BJ (cell line): ENCODE measurements at regions not wholly inside any gene's neighbourhood (a gene's known extent, or its start where the extent isn't known, plus 50 kb on each side); places are given as distances from the start of the nearest gene placed in this dataset.
"Not testable (repeated sequence)": the region's sequence is repeated elsewhere in the genome, so short reads cannot be mapped to it uniquely, and the experiment has no call there.

Experiments
- CTCF ChIA-PET: fragments of 350-600 bp; formaldehyde crosslinking; extraction: SDS; loops from one replicate; lab custom pipeline; 2021; ENCODE audit warnings: antibody characterized with exemption, inconsistent platforms; lab: Yijun Ruan, JAX
- POLR2A ChIA-PET: fragments of 300-600 bp; sonication (Branson Sonifier 250); formaldehyde crosslinking; extraction: SDS; loops from one replicate; lab custom pipeline; 2021; ENCODE audit warnings: antibody characterized with exemption; lab: Charles Lee
- DNase-seq: peaks from one replicate; pipeline ENCODE4 v3.0.0-alpha.2; 2011; ENCODE audit warnings: low read depth
- H3K27me3 ChIP-seq: 2 replicates; pipeline ENCODE4 v1.6.0; 2011; ENCODE audit warnings: low read length; ENCODE audit not compliant: control insufficient read depth, insufficient read depth
- H3K36me3 ChIP-seq: 2 replicates; pipeline ENCODE4 v1.5.1; 2011; ENCODE audit warnings: low read length; ENCODE audit not compliant: control insufficient read depth, insufficient read depth
- H3K4me3 ChIP-seq: 2 replicates; pipeline ENCODE4 v1.5.1; 2011; ENCODE audit warnings: low read depth, mild to moderate bottlenecking, control low read depth, low read length
- TF ChIP-seq, protein P1 (sequence below): IDR thresholded peaks from 2 replicates; pipeline ENCODE4 v1.5.1; 2011; ENCODE audit warnings: low read depth, mild to moderate bottlenecking, control low read depth, inconsistent platforms, low read length, moderate library complexity; ENCODE audit not compliant: insufficient read depth

DNA sequence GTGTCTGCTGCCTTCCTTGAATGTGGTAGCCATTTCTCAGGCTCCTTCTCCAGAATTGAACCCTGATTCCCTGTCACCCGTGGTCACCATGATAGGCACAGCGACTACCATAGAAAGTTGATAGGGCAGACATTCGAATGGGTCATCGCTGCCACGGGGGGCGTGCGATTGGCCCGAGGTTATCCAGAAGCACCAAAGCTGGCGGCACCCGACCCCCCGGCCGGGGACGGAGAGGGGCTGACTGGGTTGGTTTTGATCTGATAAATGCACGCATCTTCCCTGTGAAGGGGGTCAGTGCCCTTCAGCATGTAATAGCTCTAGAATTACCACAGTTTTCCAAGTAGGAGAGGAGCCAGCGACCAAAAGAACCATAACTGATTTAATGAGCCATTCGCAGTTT is 94.0 kb upstream of the ANKRD30BL start:
- DNase-seq: no peak
- H3K36me3 ChIP-seq: no peaks in the 10 kb centered on the region
- TF ChIP-seq, protein P1, sequence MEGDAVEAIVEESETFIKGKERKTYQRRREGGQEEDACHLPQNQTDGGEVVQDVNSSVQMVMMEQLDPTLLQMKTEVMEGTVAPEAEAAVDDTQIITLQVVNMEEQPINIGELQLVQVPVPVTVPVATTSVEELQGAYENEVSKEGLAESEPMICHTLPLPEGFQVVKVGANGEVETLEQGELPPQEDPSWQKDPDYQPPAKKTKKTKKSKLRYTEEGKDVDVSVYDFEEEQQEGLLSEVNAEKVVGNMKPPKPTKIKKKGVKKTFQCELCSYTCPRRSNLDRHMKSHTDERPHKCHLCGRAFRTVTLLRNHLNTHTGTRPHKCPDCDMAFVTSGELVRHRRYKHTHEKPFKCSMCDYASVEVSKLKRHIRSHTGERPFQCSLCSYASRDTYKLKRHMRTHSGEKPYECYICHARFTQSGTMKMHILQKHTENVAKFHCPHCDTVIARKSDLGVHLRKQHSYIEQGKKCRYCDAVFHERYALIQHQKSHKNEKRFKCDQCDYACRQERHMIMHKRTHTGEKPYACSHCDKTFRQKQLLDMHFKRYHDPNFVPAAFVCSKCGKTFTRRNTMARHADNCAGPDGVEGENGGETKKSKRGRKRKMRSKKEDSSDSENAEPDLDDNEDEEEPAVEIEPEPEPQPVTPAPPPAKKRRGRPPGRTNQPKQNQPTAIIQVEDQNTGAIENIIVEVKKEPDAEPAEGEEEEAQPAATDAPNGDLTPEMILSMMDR: no peak
- H3K27me3 ChIP-seq: no peaks in the 10 kb centered on the region
- ChIA-PET POLR2A (no interaction called here), CTCF (no interaction called here)
- H3K4me3 ChIP-seq: no peak overlapping the region

DNA sequence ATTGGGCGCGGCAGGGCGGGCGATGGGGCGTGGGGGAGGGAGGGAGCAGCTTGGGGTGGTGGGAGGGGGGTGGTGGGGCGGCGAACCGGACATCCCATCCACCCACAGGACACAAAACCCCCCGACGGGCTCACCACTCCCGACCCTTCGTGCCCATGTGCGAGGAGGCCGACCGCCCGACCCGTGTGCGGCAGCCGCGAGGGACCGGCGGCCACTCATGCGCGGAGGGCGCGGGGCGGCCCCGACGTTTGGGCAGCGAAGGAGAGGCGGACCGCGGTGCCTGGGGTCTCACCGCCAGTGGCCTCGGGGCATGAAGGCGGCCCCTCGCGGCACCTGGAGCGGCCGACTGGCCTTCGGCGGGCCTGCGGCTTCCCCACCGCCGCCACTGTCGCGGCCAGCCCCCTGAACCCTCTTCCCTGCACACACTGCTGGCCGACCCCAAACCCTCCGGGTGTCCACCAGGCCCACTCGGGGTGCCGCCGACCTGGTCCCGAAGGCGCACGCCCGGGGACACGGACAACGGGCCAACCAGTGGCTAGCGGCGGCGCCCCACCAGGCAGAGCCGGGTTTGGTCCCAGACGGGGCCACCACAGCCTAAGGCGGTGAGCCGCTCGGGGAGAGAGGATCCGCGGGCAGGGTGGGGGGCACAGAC is 94.6 kb upstream of the ANKRD30BL start:
- no peaks in the 10 kb centered on the region for H3K36me3 ChIP-seq
- POLR2A ChIA-PET: no interaction called here
- DNase-seq: no peak
- CTCF ChIA-PET: no interaction called here
- TF ChIP-seq, protein P1: no peak
- no peaks in the 10 kb centered on the region for H3K27me3 ChIP-seq
- no peak overlapping the region for H3K4me3 ChIP-seq

DNA sequence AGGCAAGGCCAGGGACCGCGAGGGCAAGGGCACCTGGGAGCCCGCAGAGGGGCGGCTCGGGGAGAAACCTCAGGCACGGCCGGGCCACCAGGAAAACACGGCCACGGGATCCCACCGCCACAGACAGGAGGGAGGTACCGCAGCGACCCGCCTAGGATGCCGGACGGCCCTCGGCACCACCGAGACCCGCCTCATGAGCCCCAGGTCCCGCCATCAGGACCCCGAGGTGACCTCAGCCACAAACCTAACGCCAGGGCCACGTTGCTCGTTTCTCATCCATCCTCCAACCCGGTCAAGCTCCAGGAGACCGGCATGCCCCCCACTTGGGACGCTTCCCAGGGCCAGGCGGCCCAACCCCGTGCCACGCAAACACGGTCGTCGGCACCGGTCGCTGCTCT is 95.2 kb upstream of the ANKRD30BL start:
- H3K27me3 ChIP-seq, H3K4me3 ChIP-seq, POLR2A ChIA-PET, CTCF ChIA-PET, DNase-seq, H3K36me3 ChIP-seq: not testable (repeated sequence)

DNA sequence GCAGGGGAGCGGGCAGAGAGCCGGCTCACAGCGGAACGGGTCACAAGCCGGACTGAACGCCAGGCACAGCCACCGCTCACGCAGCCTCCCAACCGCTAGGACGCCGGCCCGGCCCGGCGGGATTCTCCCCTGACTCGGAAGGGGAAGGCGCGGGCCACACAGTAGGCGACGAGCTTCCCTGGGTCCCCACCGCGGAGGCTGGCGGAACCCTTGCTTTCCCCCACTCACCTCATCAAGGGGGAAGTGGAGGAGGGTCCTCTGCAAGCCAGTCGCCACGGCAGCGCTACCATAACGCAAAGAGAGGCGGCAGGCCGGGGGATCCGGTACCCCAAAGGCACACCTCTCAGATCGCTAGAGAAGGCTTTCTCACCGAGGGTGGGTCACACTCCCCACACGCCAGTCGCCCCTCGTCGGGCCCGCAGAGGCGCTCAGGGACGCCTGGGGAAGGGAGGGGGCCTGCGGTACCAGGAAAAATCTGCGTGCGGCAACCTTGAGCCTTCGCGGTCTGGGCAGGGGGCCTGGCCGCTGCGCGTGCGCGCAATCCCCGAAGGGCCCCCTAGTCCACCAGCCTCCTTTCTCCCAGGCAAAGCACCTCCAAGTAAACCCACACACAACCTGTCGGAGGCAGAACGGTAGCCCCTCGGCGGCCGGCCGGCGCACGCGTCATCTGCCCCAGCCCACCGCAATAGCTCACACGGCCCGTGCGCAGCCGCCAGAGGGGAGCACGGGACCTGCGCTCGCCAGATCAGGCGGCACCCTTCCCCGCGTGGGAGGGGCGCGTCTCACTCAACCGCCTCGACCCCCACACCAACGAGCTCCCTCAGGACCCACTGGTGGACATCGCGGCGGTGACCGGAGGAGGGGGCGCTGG is 95.8 kb upstream of the ANKRD30BL start:
- CTCF ChIA-PET, POLR2A ChIA-PET, H3K27me3 ChIP-seq, H3K36me3 ChIP-seq, DNase-seq, H3K4me3 ChIP-seq: not testable (repeated sequence)

DNA sequence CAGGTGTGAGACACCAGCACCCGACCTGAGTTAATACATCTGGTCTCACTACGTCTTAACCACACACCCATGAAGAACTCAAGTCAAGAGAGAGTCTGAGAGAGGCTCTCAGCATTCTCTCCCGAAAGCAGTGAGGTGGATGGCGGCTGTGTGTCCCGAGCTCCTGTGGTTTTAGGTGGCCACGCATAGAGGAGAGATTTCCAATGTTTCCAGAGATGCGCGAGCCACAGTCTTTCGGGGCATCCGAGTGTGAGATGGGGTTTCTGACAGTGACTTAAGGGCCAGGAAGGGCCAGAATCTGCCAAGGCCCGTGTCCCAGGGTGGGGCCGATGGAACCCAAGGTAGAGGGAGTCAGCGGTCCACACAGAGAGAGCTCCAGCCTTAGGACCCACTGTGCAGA is 97.5 kb upstream of the ANKRD30BL start:
- H3K27me3 ChIP-seq, H3K4me3 ChIP-seq, CTCF ChIA-PET, DNase-seq, POLR2A ChIA-PET, H3K36me3 ChIP-seq: not testable (repeated sequence)

DNA sequence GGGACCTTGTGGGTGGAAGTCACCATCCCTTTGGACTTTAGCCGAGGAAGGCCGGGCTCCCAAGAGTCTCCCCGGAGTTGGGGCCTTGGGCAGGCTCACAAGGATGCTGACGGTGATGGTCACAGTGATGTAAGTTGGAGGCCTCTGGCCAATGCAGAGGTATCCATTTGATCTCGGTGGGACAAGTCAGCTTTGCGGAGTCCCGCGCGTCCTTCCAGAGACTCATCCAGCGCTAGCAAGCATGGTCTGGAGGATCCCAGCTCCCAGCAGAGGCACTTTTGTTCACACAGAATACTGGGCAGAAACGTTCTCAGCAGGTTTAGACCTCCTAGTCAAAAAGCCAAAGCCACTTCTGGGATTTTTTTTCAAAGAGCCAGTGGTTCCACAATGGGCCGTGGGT is 103.8 kb upstream of the ANKRD30BL start:
- DNase-seq, H3K36me3 ChIP-seq, CTCF ChIA-PET, H3K4me3 ChIP-seq, POLR2A ChIA-PET, H3K27me3 ChIP-seq: not testable (repeated sequence)

DNA sequence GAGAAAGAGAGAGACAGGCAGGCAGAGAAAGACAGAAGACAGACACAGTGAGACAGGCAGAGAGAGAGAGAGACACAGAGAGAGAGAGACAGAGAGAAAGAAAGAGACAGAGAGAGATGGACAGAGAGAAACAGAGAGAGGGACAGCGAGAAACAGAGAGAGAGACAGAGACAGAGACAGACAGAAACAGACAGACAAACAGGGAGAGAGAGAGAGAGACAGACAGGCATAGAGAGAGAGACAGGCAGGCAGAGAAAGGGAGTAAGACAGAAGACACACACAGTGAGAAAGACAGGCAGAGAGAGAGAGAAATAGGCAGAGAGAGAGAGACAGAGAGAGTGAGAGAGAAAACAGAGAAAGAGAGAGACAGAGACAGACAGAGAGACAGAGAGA is 105.3 kb upstream of the ANKRD30BL start:
- Histone ChIP-seq H3K27me3 (no peaks in the 10 kb centered on the region), H3K4me3 (no peak overlapping the region), H3K36me3 (no peaks in the 10 kb centered on the region)
- ChIA-PET POLR2A (no interaction called here), CTCF (no interaction called here)
- DNase-seq: no peak
- TF ChIP-seq, protein P1: no peak

DNA sequence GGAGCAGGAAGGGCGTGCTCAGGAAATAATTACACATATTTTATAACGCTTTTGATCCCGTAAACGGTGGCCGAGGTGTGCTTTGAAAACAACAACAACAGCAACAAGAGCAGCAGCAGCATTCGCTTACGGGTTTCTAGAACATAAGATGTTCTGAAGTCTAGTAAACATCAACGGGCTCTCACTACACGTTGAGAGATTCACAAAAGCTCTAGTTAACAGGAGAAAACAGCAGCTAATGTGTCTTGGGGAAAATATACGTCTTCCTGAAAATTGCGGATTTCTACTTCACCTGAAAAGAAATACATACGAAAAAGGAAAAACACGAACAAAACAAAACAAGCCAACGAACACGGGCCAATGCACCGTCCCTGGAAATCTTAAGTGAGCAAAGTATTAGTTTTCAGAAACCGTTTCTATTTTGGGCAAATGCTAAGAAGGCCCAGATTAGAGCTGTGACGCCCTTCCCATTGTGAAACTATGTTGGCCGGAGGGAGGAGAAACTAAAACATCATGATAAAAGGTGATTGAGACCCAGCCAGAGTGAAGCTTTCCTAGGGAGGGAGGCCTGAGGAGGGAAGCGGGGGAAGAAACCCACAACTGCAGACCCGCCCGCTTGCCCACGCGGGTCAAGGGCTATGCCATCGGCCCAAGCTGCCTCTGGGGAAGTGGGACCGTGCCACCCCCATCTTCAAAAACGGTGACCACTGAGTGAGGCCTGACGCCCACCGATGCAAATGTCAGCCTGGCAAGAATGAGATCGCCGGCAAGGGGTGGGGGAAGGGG is 105.9 kb upstream of the ANKRD30BL start:
- POLR2A ChIA-PET, H3K4me3 ChIP-seq, H3K27me3 ChIP-seq, DNase-seq, H3K36me3 ChIP-seq: not testable (repeated sequence)
- CTCF ChIA-PET: interaction anchor here (0.6 kb wide), 1 partner anchor 1278 kb away, joined by 3 read pairs; no protein-coding TSS in a partner anchor
